T47D (cell line): ENCODE measurements at regions not wholly inside any gene's neighbourhood (a gene's known extent, or its start where the extent isn't known, plus 50 kb on each side); places are given as distances from the start of the nearest gene placed in this dataset.
"Not testable (repeated sequence)": the region's sequence is repeated elsewhere in the genome, so short reads cannot be mapped to it uniquely, and the experiment has no call there.

Experiments used
- DNase-seq, 2 experiments: peaks; one replicate each; pipeline versions ENCODE4 v3.0.0 to v3.0.0-alpha.2; 2011 to 2012; ENCODE audit warnings: low read depth in 1 of 2, low spot score in 1 of 2
- JUND ChIP-seq: IDR thresholded peaks from 2 replicates; pipeline ENCODE4 v1.6.1; 2012; ENCODE audit warnings: low read depth
- in situ Hi-C: cut with HindIII; loops from 2 replicates; pipeline ENCODE4 v1.10.0; 2016; ENCODE audit warnings: low sequenced_read_pairs, low pct_unique_long_range_greater_than_20kb

- no peak for DNase-seq
- in situ Hi-C loops = no loop called here
- TF ChIP-seq JUND = no peak
Measured at GRCh38 chr10:45224219-45224841, 91.1 kb downstream of the OR13A1 start.

DNA sequence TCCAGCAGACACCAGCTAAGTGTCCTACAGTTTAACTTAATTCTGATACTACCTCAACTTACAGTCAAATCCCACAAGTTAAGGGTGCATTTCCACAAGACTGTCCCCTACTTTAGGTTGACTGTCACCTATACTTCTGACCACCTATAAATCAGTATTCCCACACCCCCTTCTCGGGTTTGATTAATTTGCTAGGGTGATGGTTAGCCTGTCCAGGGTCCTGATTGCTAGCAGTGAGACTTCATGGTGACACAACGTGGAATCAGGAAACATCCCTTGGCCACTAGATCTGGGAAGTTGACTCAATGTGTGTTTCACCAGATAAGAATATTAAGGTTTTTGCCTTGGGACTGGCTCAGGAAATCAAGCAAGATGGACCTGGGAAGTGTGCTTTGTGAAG is 88.4 kb downstream of the OR13A1 start:
- in situ Hi-C loops = no loop called here
- TF ChIP-seq JUND = no peak
- DNase-seq = no peak

GRCh38 chr10:45227456-45227855 is 88.0 kb downstream of the OR13A1 start:
- no peak for TF ChIP-seq JUND
- in situ Hi-C loops = no loop called here
- no peak for DNase-seq

DNA sequence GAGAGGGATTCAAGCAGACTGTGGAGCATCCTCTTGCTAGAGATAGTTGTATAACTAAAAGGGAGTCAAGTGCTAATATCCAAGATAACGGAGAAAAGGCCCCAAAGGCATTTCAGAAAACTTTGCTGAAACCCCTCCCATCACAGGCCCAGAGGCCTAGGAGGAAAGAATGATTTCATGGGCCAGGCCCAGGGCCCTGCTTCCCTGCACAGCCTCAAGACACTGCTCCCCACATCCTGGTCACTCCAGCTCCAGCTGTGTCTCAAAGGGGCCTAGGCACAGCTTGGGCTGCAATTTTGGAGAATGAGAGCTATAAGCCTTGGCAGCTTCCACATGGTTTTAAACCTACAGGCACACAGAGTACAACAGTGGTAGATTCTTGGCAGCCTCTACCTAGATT is 85.6 kb downstream of the OR13A1 start:
- TF ChIP-seq JUND = no peak
- in situ Hi-C loops = no loop called here
- no peak for DNase-seq

DNA sequence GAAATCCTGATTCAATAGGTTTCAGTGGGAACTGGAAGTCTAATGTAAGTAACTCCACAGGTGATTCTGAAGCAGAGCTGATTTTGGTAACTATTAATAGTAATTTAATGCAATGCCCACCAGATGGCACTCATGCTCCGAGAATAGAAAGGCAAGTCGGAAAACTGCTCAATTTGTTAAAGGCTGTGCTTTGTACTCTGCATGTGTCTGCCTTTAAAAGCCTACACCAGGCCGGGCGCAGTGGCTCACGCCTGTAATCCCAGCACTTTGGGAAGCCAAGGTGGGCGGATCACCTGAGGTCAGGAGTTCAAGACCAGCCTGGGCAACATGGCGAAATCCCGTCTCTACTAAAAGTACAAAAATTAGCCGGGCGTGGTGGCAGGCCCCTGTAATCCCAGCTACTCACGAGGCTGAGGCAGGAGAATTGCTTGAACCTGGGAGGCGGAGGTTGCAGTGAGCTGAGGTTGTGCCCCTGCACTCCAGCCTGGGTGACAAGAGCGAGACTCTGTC is 80.1 kb downstream of the OR13A1 start:
- in situ Hi-C loops = not testable (repeated sequence)
- peak; percentile 36 to 92 for DNase-seq

- DNase-seq = peak in 1 of 2 experiments; percentile 45
- no peak for TF ChIP-seq JUND
- in situ Hi-C loops = no loop called here
Measured at GRCh38 chr10:45235798-45236220, 79.6 kb downstream of the OR13A1 start.

GRCh38 chr10:45238896-45239295 is 76.5 kb downstream of the OR13A1 start:
- in situ Hi-C loops = no loop called here
- no peak for DNase-seq
- TF ChIP-seq JUND = no peak

GRCh38 chr10:45239642-45240041 is 75.8 kb downstream of the OR13A1 start:
- TF ChIP-seq JUND = no peak
- in situ Hi-C loops = no loop called here
- DNase-seq = no peak

DNA sequence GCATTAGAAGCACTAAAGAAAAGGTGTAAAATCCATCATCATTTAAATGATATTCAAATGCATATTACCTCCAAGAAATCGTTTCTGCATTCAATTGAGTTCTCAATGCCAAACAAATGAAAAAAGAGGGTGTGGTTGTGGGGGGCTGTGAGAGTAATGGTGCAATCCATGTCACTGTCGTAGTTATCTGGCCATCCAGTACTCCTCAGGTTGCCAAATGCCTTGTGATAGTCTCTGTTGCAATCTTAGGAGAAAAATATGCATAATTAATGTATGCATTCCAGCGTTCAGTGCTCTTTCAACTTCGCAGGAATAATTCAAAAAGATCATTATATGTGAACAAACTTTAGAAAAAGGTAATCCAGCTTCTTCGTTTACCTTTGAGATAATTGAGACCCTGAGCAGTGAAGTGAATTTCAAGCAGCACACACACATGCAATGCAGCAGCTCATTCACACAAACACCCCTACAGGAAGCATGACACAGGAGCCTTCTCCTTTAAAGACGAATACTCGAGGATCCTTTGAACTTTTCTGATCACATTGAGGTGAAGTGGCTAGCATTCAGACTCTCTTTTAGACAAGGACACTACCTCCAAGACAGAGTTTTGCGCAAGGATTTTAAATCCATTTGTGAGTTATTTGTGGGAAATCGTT is 73.4 kb downstream of the OR13A1 start:
- in situ Hi-C loops = no loop called here
- TF ChIP-seq JUND = no peak
- no peak for DNase-seq

- in situ Hi-C loops = no loop called here
- no peak for DNase-seq
- no peak for TF ChIP-seq JUND
Measured at GRCh38 chr10:45243261-45243660, 72.1 kb downstream of the OR13A1 start.

DNA sequence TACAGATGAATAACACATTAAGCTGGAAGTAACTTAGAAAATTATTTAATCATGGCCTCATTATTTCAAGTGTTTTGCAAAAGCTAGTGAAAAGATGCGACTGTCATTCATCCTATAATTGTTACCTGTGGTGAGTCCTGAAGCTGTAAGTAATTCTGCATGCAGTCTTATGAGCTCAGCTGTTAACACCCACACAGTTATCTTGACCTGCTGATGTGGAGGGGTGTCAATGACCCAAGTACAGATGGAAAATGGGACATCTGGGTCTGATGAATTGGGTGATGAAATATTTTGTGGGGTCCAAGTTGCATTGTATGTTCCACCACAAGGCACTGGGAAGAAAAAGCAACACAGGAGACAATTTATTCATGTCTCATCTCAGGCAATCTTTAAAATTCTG is 68.9 kb downstream of the OR13A1 start:
- in situ Hi-C loops = no loop called here
- DNase-seq = no peak
- no peak for TF ChIP-seq JUND

GRCh38 chr10:45249978-45250693 is 65.3 kb downstream of the OR13A1 start:
- in situ Hi-C loops = no loop called here
- TF ChIP-seq JUND = no peak
- DNase-seq = peak in 1 of 2 experiments; percentile 59

DNA sequence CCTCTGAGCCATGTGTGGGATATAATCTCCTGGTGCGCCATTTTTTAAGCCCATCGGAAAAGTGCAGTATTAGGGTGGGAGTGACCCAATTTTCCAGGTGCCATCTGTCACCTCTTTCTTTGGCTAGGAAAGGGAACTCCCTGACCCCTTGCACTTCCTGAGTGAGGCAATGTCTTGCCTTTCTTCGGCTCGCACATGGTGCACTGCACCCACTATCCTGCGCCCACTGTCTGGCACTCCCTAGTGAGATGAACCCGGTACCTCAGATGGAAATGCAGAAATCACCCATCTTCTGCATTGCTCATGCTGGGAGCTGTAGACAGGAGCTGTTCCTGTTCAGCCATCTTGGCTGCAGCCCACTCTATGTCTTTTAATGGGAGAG is 64.7 kb downstream of the OR13A1 start:
- in situ Hi-C loops = not testable (repeated sequence)

More for the DNA sequence above, 64.7 kb downstream of the OR13A1 start:
- DNase-seq = not testable (repeated sequence)
